ENCODE measurements at regions not wholly inside any gene's neighbourhood (a gene's known extent, or its start where the extent isn't known, plus 50 kb on each side); places are given as distances from the start of the nearest gene placed in this dataset.

DNA sequence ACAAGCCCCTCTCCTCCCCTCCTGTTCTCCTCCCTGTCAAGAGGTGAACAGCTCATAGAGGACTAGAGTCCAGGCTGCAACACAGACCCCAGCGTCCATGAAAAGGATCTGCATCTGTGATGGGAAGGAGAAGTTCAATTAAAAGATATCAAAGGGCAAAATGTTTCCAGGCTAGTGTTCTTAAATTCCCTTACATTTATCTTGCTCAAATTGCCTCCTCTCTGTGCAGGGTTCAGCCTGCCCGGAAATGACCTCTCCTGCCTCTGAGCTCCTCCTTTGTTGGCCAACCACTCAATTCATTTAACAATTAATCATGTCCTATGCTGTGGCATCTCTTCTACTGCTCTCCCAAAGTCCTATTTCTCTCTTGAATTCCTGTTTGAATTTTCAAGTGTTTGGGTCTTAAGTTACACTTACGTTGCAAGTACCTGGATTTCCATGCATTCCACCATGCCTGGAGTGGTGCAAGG lies 105.3 kb downstream of the TSN start:
- no peak for DNase-seq

DNA sequence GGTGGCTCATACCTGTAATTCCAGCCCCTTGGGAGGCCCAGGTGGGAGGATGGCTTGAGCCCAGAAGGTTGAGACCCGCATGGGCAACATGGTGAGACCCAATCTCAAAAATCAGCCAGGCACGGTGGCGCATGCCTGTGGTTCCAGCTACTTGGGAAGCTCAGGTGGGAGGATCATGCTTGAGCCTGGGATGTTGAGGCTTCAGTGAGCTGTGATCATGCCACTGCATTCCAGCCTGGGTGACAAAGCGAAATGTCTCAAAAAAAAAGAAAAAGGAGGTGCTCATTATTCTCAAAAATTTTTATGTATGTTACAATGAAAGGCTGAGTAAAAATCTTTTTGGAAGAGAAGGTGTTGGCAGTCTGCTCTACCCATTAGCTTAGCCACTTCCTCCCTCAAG lies 106.8 kb downstream of the TSN start:
- no peak for DNase-seq

DNA sequence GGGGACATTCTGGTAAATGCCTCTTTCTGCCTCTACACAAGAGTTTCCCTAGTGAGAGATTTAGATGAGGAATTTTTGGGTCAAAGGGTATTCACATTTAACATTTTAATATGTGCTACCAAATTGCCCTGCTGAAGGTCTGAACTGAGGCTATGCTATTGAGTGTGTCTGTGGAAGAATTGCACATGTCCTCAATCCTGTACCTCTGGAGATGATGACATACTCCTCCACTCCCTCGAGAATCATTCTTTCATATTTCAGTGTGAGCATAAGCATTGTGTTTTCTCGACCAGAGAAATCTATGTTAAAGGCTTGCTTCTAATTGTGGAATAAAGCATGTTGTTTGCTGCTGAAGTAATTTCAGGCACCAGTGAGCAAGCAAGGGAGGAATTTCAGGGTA lies 110.5 kb downstream of the TSN start:
- no peak for DNase-seq

DNA sequence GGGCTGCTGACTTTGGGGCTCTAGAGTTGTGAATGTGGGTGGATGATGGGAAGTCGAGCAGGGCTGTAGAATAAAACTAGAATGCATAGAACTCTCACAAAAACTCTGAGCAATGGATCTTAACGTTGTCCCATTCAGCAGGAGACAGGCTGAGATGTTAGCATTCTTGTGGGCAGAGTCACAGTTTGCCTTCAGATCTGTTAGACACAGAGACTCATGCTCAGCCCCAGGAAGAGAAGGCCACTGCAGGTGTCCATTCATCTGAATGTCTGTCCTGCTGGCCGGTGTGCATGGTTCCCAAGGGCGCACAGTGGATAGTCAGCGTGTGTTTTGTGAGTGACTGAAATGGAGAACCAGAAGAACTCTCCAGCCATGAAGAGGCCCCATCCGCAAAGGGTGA lies 111.3 kb downstream of the TSN start:
- no peak for DNase-seq

DNA sequence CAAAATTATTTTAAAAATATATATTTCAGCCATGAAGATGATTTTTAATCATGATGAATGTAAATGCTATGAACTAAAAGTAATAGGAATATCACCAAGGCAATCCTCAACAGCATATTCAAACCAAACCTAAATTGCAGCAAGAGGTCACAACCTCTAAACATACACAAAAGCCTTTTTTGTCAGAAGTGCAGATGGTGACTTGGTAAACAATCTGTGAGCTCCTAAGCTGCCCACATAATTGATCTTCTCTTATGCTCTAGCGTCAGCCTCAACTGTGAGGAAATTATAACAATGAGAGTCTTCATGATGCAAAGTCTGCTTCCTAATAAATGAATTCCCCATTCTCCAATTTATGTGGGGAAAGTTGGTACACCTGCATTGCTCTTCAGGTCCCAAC lies 113.2 kb downstream of the TSN start:
- no peak for DNase-seq

DNA sequence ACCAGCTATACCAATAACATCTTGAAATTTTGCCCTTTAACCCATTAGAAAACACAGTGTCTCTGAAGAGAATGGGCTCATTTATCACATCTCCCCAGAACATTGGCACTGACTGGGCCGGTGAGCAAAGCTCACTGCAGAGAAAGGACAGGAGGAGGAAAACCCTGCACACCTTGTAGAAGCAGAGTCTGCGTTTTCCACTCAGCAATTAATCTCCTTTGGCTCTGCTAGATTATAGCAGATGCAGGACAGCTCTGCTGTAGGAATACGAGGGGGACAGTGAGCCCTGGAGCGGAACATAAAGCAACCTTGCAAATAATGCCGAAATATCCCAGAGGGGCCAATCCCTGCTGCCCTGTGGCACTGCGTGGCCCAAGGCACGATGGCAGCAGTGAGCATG lies 113.9 kb downstream of the TSN start:
- DNase-seq, result no peak

DNA sequence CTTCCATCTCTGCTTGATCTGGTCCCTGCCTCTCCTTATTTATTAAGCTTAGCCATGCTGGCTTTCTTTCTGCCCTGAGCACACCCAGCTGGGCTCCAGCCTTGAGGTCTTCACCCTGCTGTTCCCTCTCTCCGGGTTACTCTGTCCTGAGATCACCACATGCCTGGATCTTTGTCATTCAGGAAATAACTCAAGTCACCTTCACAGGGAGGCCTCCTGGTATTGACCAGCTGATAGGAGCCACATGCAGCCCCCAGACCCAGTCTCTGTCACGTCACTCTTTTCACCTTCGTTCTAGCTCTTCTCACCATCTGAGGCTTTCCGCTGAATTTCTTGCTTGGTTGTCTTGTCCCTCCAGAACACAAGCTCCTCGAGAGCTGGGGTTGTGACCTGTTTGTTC lies 114.4 kb downstream of the TSN start:
- no peak for DNase-seq

DNA sequence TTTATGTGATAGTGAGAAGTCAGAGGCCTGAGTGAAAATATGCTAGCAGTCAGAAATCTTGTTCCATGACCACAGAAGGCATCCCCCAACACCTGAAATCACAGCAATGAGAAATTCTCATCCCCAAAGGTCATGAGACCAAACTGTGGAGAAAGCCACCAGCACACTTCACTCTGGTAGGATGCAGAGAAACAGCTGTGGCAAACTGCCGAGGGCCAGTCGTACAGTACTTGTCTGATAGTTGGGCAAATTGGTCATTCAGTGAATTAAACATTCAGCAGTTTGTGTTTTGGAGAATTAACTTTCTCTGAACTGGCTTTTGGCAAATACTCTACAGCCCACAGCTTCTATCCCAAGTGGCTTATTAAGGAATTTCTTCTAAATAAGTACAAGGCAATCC lies 117.2 kb downstream of the TSN start:
- no peak for DNase-seq

DNA sequence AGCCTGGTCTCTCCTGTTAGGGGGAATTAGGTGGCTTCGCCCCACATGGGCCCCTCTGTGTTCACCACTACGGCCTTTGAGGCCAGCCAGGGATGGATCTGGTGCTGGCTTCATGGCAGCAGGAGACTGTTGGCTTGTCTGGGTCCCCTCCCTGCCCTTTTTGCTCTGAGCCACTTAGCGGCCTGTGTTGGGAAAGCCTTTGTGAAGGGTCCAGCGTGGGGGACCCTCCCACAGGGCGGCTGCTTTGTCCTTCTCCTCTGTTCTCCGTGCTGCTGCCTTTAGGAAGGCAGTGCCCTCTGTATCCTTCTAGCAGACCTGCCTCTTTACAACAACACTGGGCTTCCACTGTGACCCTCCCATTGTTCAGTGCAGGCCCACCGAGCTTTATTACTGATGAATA lies 118.4 kb downstream of the TSN start:
- no peak for DNase-seq

DNA sequence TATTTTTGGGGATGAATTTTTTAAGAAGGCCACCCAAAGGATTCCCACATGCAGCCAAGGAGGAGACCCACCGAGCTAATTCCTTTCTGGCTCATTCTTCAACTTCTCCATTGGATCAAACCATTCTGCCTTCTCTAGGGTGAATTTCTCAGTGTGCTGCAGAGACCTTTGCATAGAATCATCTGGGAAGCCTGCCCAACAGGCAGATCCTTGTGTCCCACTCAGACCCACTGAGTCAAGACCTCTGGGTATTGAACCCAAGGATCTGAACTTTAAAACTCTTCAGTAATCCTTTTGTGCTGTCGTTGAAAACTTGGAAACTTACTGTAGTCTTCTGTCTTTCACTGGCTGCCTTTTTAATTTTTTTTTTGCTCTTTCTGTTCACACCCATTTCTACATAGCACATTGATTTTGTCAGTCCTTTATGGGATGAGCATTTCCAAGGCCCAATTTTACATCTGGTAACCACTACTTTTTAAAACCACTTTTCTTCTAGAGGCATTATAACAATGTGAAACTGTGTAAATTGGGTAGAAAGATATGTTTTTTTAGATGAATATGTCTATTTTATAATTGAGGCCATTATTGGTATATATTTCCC lies 120.2 kb downstream of the TSN start:
- no peak for DNase-seq

DNA sequence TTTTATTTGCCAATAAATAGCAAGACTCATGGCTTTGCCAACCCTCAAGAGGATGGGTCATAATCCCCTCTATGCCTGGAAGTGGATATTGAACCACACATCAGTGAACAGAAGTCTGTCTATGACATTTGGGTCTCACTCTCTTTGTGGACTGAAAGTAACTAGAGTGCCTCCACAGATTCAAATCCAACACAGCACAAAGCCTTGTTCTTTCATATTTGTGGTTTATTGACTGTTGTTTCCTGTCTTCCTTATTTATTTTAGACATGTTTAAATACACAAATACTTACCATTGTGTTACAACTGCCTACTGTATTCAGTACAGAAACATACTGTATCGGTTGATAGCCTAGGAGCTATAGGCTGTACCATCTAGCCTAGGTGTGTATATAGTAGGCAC lies 121.9 kb downstream of the TSN start:
- DNase-seq, result no peak

DNA sequence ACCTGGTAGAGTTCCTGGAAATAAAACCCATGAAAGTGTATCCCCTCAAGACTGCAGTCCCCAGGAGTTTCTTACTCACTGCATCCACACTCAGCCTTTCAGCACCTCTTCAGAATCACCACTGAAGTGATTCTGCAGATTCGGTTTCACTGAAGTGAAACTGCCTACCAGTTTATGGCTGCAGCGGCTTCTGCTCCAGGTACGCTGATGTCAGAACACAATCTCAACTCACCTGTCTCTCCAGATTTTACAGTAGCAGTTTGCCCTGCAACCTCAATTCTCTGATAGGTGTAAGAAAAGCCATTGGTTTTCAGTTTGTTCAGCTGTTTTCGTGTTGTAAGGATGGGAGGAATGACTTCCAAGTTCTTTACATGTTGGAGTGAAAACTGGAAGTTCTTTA lies 124.8 kb downstream of the TSN start:
- no peak for DNase-seq

DNA sequence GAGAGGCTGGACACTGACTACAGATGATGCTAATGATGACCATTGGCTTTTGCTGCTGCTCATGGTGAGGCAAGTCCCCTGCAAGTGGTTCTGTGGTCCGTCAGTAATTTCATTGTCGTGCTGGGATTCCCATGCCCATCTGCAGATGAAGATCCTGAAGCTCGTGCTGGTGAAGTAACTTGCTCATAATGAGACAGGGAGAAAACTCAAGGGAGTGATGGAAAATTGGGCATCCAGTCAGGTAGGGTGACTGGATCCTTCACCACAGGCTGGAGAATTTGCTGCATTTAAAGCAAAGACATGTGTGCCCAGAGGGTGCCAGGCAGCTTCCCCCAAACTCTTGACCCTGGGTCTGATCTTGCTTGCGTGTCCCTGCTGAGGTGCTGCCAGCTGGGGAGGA lies 125.6 kb downstream of the TSN start:
- DNase-seq, result no peak

DNA sequence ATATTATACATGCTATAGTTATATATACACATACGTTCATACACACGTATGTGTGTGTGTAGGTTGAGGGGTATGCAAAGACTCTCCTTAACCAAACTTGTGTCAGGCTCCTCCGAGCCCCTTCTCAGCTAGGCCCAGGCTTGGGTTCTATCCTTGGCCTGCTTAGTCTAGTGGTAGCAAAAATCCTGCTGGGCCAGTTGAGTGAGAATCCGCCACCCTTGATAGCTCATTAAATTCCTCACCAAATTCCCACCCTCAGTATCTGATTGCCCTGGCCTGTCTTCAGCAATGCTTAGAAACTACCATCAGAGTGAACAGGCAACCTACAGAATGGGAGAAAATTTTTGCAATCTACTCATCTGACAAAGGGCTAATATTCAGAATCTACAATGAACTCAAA lies 126.5 kb downstream of the TSN start:
- DNase-seq, result no peak

DNA sequence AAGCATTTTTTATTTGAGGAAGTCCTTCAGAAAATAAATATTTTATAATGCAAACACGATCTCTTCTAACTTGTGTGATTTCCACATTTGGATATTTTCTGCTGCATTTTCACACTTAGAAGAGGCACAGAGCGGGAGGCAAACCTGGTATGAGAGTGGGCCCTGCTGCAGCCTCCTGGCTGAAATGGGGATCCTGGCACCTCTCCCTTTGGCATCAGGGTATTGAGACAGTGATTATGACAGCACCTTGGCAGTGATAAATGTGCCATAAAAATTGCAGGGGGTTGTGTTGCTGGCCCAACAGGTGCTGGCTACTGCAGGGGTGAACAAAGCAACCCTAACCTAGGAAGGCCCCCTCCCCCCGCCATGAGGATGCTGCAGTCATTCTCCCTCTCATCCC lies 128.6 kb downstream of the TSN start:
- no peak for DNase-seq

DNA sequence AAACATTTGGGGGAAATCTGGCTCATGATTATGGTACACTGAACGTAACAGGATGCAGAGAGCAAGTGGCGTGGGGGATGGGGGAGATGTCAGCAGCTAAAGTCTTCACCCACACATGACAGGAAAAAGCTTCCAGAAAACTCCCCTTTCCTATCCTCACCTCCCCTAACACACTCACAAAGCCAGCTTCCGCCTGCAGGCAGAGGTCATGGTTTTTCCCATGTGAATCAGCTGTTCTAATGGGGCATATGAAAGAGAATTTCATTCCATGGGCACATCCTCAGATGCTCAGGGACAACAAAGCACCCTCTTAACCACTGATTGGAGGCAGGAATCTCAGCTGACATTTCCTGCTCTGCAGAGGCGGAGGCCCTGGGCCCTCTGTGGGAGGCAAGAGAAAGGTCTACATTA lies 129.1 kb downstream of the TSN start:
- no peak for DNase-seq

DNA sequence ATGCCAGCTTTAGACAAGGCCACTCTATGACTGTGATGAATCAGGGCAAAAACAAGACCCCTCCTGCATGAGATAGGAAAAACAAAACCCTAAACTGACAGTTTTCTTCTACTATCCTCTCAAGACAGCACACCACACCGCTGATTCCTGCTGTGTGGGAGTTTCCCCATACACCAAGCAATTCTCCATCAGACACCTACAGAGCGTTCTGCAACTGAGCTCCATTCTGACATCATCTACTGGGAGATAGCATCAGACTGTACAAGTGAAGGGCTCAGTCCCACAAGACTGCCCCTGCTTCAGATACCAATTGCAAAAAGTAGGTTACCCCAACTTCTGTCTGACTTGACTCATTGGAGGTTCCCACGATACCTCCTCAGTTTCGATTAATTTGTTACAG lies 130.6 kb downstream of the TSN start:
- no peak for DNase-seq

DNA sequence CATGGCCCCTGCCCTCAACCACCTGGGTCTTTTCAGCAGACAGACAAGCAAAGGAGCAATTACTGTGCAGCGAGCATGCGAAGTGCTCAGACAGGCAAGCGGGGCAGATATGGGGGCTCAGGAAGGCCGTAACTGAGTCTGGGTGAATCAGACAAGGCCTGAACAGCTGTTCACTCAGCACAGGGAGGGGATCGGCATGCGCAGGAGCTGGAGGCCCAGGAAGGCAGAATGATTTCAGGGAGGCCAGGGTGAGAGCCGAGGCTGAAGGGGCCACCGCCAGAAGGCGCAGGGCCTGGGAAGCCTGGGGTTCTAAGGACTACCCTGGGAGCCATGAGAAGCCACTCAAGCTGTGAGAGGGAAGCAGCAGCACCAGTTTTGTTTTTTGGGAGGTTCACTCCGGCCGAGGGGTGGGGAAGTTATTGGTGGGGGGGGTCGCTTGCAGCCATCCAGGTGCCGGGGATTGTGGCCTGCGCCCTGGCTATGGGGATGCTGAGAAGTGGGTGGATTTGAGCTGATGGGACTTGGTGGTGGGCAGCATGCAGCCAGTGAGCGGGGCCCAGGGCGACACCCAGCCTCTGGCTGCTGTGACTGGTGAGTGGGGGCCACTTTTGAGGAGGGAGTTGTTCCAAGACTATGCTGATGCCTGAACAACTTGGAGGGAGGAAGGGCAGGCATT lies 132.2 kb downstream of the TSN start:
- DNase-seq, result no peak

DNA sequence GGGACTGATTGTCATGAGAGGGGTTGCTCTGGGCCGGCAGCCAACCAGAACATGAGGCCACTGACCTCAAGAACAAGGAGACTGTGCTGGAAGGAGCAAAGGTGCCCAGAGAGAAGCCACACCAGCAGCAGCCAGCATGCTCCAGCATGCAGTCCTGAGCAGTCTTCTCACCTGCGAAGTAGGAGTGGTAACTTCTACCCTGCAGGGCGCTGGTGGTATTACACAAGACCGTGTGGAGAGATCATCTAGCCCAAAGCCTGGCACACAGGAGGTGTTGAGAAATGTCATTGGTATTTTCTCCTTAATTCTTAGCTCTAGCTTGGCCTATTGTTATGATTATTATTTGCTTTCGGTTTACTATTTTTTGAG lies 132.7 kb downstream of the TSN start:
- no peak for DNase-seq

DNA sequence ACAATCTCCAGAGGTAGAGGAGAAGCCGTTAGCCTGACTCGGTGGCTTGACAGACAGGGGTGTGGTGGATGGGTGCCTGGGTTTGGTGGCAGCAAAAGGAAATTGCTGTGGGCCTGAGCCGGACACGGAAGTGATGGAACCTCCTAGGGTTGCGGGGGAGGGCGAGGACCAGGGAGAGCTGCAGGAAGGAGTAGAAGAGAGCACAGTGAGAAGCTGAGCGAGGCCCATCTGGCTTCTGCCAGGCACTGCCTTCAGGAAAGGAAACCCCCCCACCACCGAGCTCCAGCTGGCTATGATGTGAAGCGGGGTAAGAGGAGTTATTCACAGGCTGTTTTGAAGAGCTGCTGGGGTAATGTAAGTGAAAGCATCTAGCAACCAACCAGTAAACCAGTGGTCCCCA lies 134.6 kb downstream of the TSN start:
- no peak for DNase-seq

DNA sequence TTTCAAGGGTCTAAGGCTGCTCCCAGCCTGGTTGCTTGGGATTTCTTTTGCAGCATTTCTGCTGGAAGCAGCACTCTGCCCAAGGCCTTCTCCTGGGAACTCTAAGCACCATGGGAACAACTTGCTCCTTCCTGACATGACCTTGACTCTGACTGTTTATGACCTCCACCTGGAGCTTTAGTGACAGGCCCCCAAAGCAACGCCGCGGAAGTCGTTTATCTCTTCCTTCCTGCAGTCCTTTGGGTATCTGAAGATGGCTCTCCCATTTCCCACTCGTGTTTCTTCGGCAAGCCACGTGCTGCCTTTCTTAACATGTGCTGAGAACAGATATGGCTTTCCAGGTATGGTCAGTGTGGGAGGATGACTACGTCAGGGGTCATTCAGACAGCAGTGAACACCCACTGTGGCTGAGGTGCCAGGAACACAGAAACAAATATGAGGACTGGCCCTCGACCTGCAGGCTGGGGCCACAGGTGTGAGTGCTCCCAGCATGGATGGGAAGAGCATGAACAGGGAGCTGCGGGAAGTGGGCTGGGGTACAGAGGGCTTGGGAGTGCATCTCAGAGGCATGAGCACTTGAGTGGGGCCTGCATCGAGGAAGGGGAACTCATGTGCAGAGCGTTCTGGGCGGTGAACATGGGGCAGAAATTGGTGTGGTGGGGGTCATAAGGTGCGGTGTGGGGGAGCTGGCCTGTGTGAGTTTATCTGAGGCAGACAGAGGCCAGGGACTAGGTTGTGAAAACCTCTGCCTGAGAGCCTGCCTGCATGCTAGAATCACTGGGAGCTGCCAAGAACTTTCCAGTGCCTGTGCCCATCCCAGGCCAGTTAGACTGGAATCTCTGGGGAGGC lies 140.5 kb downstream of the TSN start:
- no peak for DNase-seq

DNA sequence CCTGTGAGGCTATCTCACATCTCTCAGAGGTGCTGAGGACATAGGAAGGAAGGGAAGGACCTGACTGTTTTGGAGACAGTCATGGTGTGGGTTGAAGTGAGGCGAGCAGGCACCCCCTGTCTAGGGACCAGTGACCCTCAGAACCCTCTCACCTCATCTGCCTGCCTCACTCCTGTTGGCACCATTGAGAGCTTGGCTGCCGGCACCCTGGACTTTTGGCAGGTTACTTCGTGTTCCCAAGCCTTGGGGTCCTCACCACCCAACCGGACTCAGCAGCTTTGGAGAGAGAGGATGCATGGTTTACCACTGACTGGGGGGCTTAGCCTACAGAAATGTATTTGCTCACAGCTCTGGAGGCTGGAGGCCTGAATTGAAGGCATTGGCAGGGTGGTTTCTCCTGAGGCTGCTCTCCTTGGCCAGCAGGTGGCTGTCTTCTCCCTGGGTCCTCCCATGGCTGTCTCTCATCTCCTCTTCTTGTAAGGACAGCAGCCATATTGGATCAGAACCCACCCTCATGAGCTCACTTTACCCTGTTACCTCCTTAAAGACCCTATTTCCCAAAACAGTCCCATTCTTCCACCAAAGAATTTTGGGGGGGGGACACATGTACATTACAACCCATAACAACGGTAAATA lies 142.0 kb downstream of the TSN start:
- no peak for DNase-seq

DNA sequence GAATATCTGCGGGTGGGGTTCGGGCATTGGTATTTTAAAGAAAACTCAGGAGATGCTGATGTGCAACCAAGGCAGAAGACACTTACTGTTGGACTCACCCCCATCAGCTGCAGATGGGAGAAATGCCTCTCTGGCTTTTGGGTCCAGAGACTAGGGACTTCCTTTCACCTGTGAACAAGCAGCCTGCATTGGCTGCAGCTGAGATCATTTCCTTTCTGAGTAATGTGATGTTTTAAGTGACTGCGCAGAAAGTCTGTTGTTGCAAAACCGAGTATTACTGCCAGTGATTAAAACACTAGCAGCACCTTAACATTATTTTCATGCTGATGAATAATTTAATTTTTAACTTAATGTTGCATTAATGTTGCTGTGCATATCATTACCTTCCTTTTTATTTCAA lies 143.0 kb downstream of the TSN start:
- no peak for DNase-seq

DNA sequence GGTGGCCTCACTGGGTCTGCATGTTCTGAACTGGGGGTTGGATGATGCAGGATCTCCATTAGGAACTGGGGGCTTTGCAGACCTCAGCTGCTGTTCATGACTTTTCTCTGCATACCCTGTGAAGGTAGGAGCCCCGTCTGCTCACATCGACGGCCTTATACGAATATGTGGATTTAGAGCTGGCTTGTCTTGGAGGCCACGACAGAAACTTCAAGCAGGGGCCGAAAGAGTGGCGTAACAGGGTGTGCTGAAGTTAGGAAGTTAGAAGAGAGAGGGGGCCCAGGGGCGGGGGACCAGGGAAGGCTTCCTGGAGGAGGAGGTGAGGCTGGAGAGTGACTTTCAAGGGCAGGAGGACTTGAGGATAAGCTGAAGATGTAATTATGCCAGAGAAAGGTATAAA lies 144.9 kb downstream of the TSN start:
- DNase-seq, result no peak

Measured in CD4-positive, alpha-beta T cell treated with Interleukin-6 for 4 hours (primary cell).